Neutrophil (primary cell): ENCODE measurements at regions not wholly inside any gene's neighbourhood (a gene's known extent, or its start where the extent isn't known, plus 50 kb on each side); places are given as distances from the start of the nearest gene placed in this dataset.

Source experiments
- H3K27ac ChIP-seq: fragments of 200-600 bp; sonication (generic); 2 replicates; pipeline ENCODE4 v1.5.1; 2016; ENCODE audit warnings: mild to moderate bottlenecking, moderate library complexity
- H3K27me3 ChIP-seq: fragments of 200-600 bp; sonication (generic); 2 replicates; pipeline ENCODE4 v1.6.0; 2016; ENCODE audit warnings: mild to moderate bottlenecking
- H3K36me3 ChIP-seq: fragments of 200-600 bp; sonication (generic); 2 replicates; pipeline ENCODE4 v1.5.1; 2017
- H3K4me1 ChIP-seq, 2 experiments: fragments of 200-600 bp in 1 of 2; sonication (generic) in 1 of 2; 1 replicate in 1 of 2; 2 replicates in 1 of 2; pipeline versions ENCODE4 v1.5.1 to v1.6.1; 2013 to 2016; ENCODE audit warnings: low read depth in 1 of 2, low read length in 1 of 2, mild to moderate bottlenecking in 1 of 2, moderate library complexity in 1 of 2; ENCODE audit not compliant: control insufficient read depth in 1 of 2, insufficient read depth in 1 of 2
- H3K4me3 ChIP-seq, 2 experiments: fragments of 200-600 bp in 1 of 2; sonication (generic) in 1 of 2; 1 replicate in 1 of 2; 2 replicates in 1 of 2; pipeline ENCODE4 v1.5.1; 2013 to 2016; ENCODE audit warnings: low read depth in 1 of 2, low read length in 1 of 2, mild to moderate bottlenecking in 1 of 2, moderate library complexity in 1 of 2
- H3K9me3 ChIP-seq: fragments of 200-600 bp; sonication (generic); 2 replicates; pipeline ENCODE4 v1.5.1; 2016
- CTCF ChIP-seq: fragments of 200-600 bp; sonication (generic); IDR thresholded peaks from 2 replicates; pipeline ENCODE4 v1.5.1; 2016; ENCODE audit warnings: antibody characterized with exemption

GRCh38 chrX:45689971-45690370 is 489.3 kb upstream of the DIPK2B start:
- Histone ChIP-seq H3K36me3 (no peaks in the 10 kb centered on the region), H3K27ac (no peak overlapping the region), H3K4me3 (no peak overlapping the region), H3K9me3 (no peaks in the 10 kb centered on the region), H3K4me1 (no peaks in the 10 kb centered on the region), H3K27me3 (no peaks in the 10 kb centered on the region)
- no peak for TF ChIP-seq CTCF

GRCh38 chrX:45683914-45684313 is 483.2 kb upstream of the DIPK2B start:
- Histone ChIP-seq H3K4me3 (no peak overlapping the region), H3K36me3 (no peaks in the 10 kb centered on the region), H3K27ac (no peak overlapping the region), H3K9me3 (no peaks in the 10 kb centered on the region), H3K27me3 (no peaks in the 10 kb centered on the region), H3K4me1 (no peaks in the 10 kb centered on the region)
- no peak for TF ChIP-seq CTCF

GRCh38 chrX:45681891-45682290 is 481.2 kb upstream of the DIPK2B start:
- TF ChIP-seq CTCF, result no peak
- Histone ChIP-seq H3K9me3 (no peaks in the 10 kb centered on the region), H3K4me1 (no peaks in the 10 kb centered on the region), H3K27me3 (no peaks in the 10 kb centered on the region), H3K4me3 (no peak overlapping the region), H3K36me3 (no peaks in the 10 kb centered on the region), H3K27ac (no peak overlapping the region)

GRCh38 chrX:45669715-45670340 is 469.2 kb upstream of the DIPK2B start:
- TF ChIP-seq CTCF, result no peak
- no peak overlapping the region for H3K27ac ChIP-seq

GRCh38 chrX:45668686-45669443 is 468.2 kb upstream of the DIPK2B start:
- Histone ChIP-seq H3K27me3 (no peaks in the 10 kb centered on the region), H3K27ac (no peak overlapping the region), H3K4me3 (no peak overlapping the region), H3K9me3 (no peaks in the 10 kb centered on the region), H3K36me3 (no peaks in the 10 kb centered on the region), H3K4me1 (no peaks in the 10 kb centered on the region)
- TF ChIP-seq CTCF, result no peak

More at GRCh38 chrX:45669715-45670340, 469.2 kb upstream of the DIPK2B start:
- H3K27me3 ChIP-seq, result no peaks in the 10 kb centered on the region
- no peaks in the 10 kb centered on the region for H3K9me3 ChIP-seq
- H3K4me3 ChIP-seq, result no peak overlapping the region
- no peaks in the 10 kb centered on the region for H3K36me3 ChIP-seq
- H3K4me1 ChIP-seq, result no peaks in the 10 kb centered on the region
